Liver (tissue), 8 donors: ENCODE measurements at regions not wholly inside any gene's neighbourhood (a gene's known extent, or its start where the extent isn't known, plus 50 kb on each side); places are given as distances from the start of the nearest gene placed in this dataset.

Experiments used
- DNase-seq: peaks from one replicate; pipeline ENCODE4 v3.0.0-alpha.2; 2017; ENCODE audit warnings: low spot score
- H3K27ac ChIP-seq, 2 donors: one replicate each; pipeline ENCODE4 v1.7.0; 2013; ENCODE audit warnings: inconsistent platforms in 2 of 2, low read length in 2 of 2, control low read depth in 1 of 2, low read depth in 1 of 2, mild to moderate bottlenecking in 1 of 2
- H3K27me3 ChIP-seq, 4 donors: one replicate each; pipeline versions ENCODE4 v1.6.1 to v1.7.0; 2013; ENCODE audit warnings: low read length in 3 of 4, inconsistent platforms in 1 of 4, mild to moderate bottlenecking in 1 of 4, moderate library complexity in 1 of 4; ENCODE audit not compliant: control insufficient read depth in 4 of 4, insufficient read depth in 4 of 4
- H3K36me3 ChIP-seq, 4 donors: one replicate each; pipeline versions ENCODE4 v1.6.1 to v1.7.0; 2013; ENCODE audit warnings: low read length in 3 of 4, mild to moderate bottlenecking in 3 of 4, low read depth in 1 of 4, moderate library complexity in 1 of 4; ENCODE audit not compliant: control insufficient read depth in 4 of 4, insufficient read depth in 3 of 4
- H3K4me1 ChIP-seq, 4 donors: one replicate each; pipeline versions ENCODE4 v1.6.1 to v1.7.0; 2013; ENCODE audit warnings: low read length in 3 of 4, mild to moderate bottlenecking in 3 of 4, moderate library complexity in 1 of 4; ENCODE audit not compliant: control insufficient read depth in 4 of 4, insufficient read depth in 4 of 4
- H3K4me3 ChIP-seq, 3 donors: one replicate each; pipeline versions ENCODE4 v1.6.1 to v1.7.0; 2013; ENCODE audit warnings: low read length in 3 of 3, control low read depth in 1 of 3, low read depth in 1 of 3, mild to moderate bottlenecking in 1 of 3
- H3K9ac ChIP-seq, 2 donors: one replicate each; pipeline ENCODE4 v1.7.0; 2013; ENCODE audit warnings: low read length in 2 of 2, mild to moderate bottlenecking in 2 of 2, moderate library complexity in 2 of 2, control low read depth in 1 of 2, low read depth in 1 of 2
- H3K9me3 ChIP-seq, 4 donors: one replicate each; pipeline versions ENCODE4 v1.6.1 to v1.7.0; 2013; ENCODE audit warnings: low read length in 3 of 4; ENCODE audit not compliant: control insufficient read depth in 4 of 4
- ATF3 ChIP-seq: IDR thresholded peaks from 2 replicates; pipeline ENCODE4 v1.6.1; 2016; ENCODE audit warnings: antibody characterized with exemption
- FOXA1 ChIP-seq: IDR thresholded peaks from 2 replicates; pipeline ENCODE4 v1.6.1; 2016; ENCODE audit warnings: antibody characterized with exemption
- FOXA2 ChIP-seq: IDR thresholded peaks from 2 replicates; pipeline ENCODE4 v1.6.1; 2016; ENCODE audit warnings: antibody characterized with exemption
- GABPA ChIP-seq, 2 donors: IDR thresholded peaks in 1 of 2; conservative IDR thresholded peaks in 1 of 2; 2 replicates each; pipeline ENCODE4 v1.6.1; 2016; ENCODE audit warnings: antibody characterized with exemption in 2 of 2, mild to moderate bottlenecking in 1 of 2, moderate library complexity in 1 of 2
- HNF4A ChIP-seq, 2 donors: conservative IDR thresholded peaks; 2 replicates each; pipeline ENCODE4 v1.6.1; 2016; ENCODE audit warnings: antibody characterized with exemption in 2 of 2, mild to moderate bottlenecking in 2 of 2
- HNF4G ChIP-seq: IDR thresholded peaks from 2 replicates; pipeline ENCODE4 v1.6.1; 2016; ENCODE audit warnings: antibody characterized with exemption
- JUND ChIP-seq, 2 donors: IDR thresholded peaks; 2 replicates each; pipeline ENCODE4 v1.6.1; 2016; ENCODE audit warnings: antibody characterized with exemption in 2 of 2
- NR2F2 ChIP-seq: IDR thresholded peaks from 2 replicates; pipeline ENCODE4 v1.6.1; 2016; ENCODE audit warnings: antibody characterized with exemption
- RAD21 ChIP-seq, 2 donors: IDR thresholded peaks; 2 replicates each; pipeline ENCODE4 v1.6.1; 2016; ENCODE audit warnings: antibody characterized with exemption in 2 of 2, mild to moderate bottlenecking in 2 of 2
- REST ChIP-seq: IDR thresholded peaks from 2 replicates; pipeline ENCODE4 v1.6.1; 2016; ENCODE audit warnings: antibody characterized with exemption, mild to moderate bottlenecking
- RXRA ChIP-seq, 2 donors: IDR thresholded peaks; 2 replicates each; pipeline ENCODE4 v1.6.1; 2017 to 2018; ENCODE audit warnings: antibody characterized with exemption in 2 of 2, mild to moderate bottlenecking in 1 of 2
- SP1 ChIP-seq: IDR thresholded peaks from 2 replicates; pipeline ENCODE4 v1.6.1; 2018; ENCODE audit warnings: antibody characterized with exemption, mild to moderate bottlenecking
- TAF1 ChIP-seq: conservative IDR thresholded peaks from 2 replicates; pipeline ENCODE4 v1.6.1; 2016; ENCODE audit warnings: antibody characterized with exemption, mild to moderate bottlenecking
- YY1 ChIP-seq: IDR thresholded peaks from 2 replicates; pipeline ENCODE4 v1.6.1; 2016; ENCODE audit warnings: antibody characterized with exemption, mild to moderate bottlenecking
- ZBTB33 ChIP-seq: IDR thresholded peaks from 2 replicates; pipeline ENCODE4 v1.6.1; 2016; ENCODE audit warnings: antibody characterized with exemption
- WGBS: extraction: QIAGEN DNeasy Blood & Tissue Kit; methylation state at CpG from one replicate; pipeline ENCODE4 v1.1.7; 2013; 5-methylcytosine and 5-hydroxymethylcytosine counted together
- TF ChIP-seq, protein P1 (sequence below): fragments of 150-350 bp; IDR thresholded peaks from 2 replicates; pipeline ENCODE4 v1.5.1; 2017; ENCODE audit warnings: improper control_type of control experiment, low read depth, low read length; ENCODE audit not compliant: missing input control
- TF ChIP-seq, protein P2 (sequence below): IDR thresholded peaks from 2 replicates; pipeline ENCODE4 v1.6.1; 2016; ENCODE audit warnings: antibody characterized with exemption
- donor health status: healthy.
- donor health status: healthy.
- donor health status: healthy.
- donor health status: healthy.
- donor health status: healthy.

DNA sequence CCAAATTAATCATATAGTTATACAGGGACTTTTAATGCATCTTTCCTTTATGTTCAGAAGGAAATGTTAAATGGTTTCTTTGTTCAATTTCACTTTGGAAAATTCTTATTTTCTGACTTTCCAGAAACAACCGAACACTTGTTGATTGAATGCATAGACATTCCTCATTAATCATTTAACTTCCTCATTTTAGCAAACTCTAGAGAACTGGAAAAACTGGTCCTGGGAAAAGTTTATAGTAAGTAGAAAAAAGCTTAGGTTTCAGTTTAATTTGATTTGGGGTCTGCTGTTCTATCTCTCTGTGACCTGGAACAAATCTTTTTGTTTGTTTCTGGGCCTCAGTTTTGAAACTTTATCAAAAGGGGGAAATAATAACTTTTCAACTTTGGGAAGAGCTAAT, 320.4 kb downstream of the CMPK2 start (continued):
- TF ChIP-seq, protein P1, sequence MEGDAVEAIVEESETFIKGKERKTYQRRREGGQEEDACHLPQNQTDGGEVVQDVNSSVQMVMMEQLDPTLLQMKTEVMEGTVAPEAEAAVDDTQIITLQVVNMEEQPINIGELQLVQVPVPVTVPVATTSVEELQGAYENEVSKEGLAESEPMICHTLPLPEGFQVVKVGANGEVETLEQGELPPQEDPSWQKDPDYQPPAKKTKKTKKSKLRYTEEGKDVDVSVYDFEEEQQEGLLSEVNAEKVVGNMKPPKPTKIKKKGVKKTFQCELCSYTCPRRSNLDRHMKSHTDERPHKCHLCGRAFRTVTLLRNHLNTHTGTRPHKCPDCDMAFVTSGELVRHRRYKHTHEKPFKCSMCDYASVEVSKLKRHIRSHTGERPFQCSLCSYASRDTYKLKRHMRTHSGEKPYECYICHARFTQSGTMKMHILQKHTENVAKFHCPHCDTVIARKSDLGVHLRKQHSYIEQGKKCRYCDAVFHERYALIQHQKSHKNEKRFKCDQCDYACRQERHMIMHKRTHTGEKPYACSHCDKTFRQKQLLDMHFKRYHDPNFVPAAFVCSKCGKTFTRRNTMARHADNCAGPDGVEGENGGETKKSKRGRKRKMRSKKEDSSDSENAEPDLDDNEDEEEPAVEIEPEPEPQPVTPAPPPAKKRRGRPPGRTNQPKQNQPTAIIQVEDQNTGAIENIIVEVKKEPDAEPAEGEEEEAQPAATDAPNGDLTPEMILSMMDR, result no peak
- TF ChIP-seq JUND (IDR thresholded peaks at IDR 0.05), result no peak

DNA sequence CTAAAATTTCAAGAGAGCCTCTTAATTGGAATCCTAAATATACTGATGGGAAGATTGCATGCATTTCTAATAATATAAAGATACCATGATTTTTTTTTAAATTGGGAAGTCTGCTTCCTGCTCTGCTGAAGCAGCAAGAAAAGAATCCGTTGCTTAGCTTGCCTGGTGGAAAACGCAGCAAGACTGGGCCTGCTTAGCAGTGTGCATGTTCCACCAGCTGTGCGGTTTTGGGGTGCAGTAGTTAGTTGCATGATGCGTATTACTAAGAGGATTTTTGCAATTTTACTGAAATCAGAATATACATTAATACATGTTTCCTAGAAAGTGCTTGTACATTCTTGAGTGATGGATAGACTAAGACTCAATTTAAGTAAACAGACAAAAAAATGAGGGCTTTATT, 319.9 kb downstream of the CMPK2 start:
- Histone ChIP-seq H3K4me3 (no peak overlapping the region), H3K9ac (no peak overlapping the region), H3K36me3 (no peaks in the 10 kb centered on the region), H3K27me3 (no peaks in the 10 kb centered on the region), H3K4me1 (no peaks in the 10 kb centered on the region), H3K27ac (no peak overlapping the region), H3K9me3 (peaks cover 0 to 2% (median 0%) of the 10 kb centered on the region in 4 donors)
- 74% methylated on average over 4 of the region's 4 CpGs for WGBS
- TF ChIP-seq GABPA (IDR thresholded peaks at IDR 0.05 in 1 of 2, conservative IDR thresholded peaks at IDR 0.05 in 1 of 2) (no peak), SP1 (no peak), FOXA2 (no peak), TAF1 (no peak), JUND (IDR thresholded peaks at IDR 0.05) (no peak), YY1 (no peak), NR2F2 (no peak), RAD21 (IDR thresholded peaks at IDR 0.05) (no peak)
- TF ChIP-seq, protein P1, result no peak
- DNase-seq, result no peak

- Histone ChIP-seq H3K36me3 (no peaks in the 10 kb centered on the region), H3K4me3 (no peak overlapping the region), H3K9me3 (no peaks in the 10 kb centered on the region), H3K4me1 (no peaks in the 10 kb centered on the region), H3K27me3 (no peaks in the 10 kb centered on the region), H3K27ac (no peak overlapping the region), H3K9ac (no peak overlapping the region)
- no peak for TF ChIP-seq NR2F2
- TF ChIP-seq HNF4G, result no peak
- TF ChIP-seq FOXA2, result no peak
- TF ChIP-seq, protein P1, result no peak
- no peak for TF ChIP-seq FOXA1
- TF ChIP-seq, protein P2, sequence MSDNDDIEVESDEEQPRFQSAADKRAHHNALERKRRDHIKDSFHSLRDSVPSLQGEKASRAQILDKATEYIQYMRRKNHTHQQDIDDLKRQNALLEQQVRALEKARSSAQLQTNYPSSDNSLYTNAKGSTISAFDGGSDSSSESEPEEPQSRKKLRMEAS, result no peak
- TF ChIP-seq RAD21 (IDR thresholded peaks at IDR 0.05), result no peak
- no peak for TF ChIP-seq ZBTB33
- no peak for TF ChIP-seq TAF1
- no peak for TF ChIP-seq JUND (IDR thresholded peaks at IDR 0.05)
- TF ChIP-seq RXRA (IDR thresholded peaks at IDR 0.05), result no peak
- no peak for TF ChIP-seq YY1
- no peak for TF ChIP-seq GABPA (IDR thresholded peaks at IDR 0.05 in 1 of 2, conservative IDR thresholded peaks at IDR 0.05 in 1 of 2)
- no peak for TF ChIP-seq SP1
- no peak for TF ChIP-seq HNF4A (conservative IDR thresholded peaks at IDR 0.05)
- no peak for TF ChIP-seq REST
- no peak for TF ChIP-seq ATF3
- DNase-seq, result no peak
- 85% methylated on average over 7 of the region's 7 CpGs for WGBS
Observed at GRCh38 chr2:6554466-6554865, 311.2 kb downstream of the CMPK2 start.
